ENCODE measurements at regions not wholly inside any gene's neighbourhood (a gene's known extent, or its start where the extent isn't known, plus 50 kb on each side); places are given as distances from the start of the nearest gene placed in this dataset.

DNA sequence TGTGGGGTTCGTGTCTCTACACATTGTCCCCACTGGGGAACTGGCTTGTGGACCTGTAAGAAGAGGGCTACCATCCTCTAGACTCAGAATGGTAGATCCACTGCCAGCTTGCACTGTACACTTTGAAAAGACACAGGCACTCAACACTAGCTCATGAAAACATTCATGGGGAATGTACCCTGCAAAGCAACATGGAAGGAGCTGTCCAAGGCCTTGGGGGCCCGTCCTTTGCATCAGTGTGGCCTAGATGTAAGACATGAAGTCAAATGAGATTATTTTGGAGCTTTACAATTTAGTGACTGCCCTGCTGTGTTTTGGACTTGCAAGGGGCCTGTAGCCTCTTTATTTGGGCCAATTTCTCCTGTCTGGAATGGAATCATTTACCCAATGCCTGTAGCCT lies 399.0 kb upstream of the PCDH15 start:
- TF ChIP-seq POLR2A (IDR thresholded peaks at IDR 0.05) (no peak), EP300 (IDR thresholded peaks at IDR 0.05) (no peak), POLR2AphosphoS5 (IDR thresholded peaks at IDR 0.05) (no peak)
- TF ChIP-seq, protein P1, sequence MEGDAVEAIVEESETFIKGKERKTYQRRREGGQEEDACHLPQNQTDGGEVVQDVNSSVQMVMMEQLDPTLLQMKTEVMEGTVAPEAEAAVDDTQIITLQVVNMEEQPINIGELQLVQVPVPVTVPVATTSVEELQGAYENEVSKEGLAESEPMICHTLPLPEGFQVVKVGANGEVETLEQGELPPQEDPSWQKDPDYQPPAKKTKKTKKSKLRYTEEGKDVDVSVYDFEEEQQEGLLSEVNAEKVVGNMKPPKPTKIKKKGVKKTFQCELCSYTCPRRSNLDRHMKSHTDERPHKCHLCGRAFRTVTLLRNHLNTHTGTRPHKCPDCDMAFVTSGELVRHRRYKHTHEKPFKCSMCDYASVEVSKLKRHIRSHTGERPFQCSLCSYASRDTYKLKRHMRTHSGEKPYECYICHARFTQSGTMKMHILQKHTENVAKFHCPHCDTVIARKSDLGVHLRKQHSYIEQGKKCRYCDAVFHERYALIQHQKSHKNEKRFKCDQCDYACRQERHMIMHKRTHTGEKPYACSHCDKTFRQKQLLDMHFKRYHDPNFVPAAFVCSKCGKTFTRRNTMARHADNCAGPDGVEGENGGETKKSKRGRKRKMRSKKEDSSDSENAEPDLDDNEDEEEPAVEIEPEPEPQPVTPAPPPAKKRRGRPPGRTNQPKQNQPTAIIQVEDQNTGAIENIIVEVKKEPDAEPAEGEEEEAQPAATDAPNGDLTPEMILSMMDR (IDR thresholded peaks at IDR 0.05), result no peak

All from sigmoid colon (tissue), 4 donors.